ENCODE measurements at regions not wholly inside any gene's neighbourhood (a gene's known extent, or its start where the extent isn't known, plus 50 kb on each side); places are given as distances from the start of the nearest gene placed in this dataset.
A peak's percentile ranks its signal among the peaks of the same experiment; 100 is the strongest.

GRCh38 chr5:29370248-29370647 lies 1823.2 kb upstream of the CDH6 start:
- no peaks in the 10 kb centered on the region for H3K36me3 ChIP-seq (replicated peaks in 1 of 2; ENCODE audit: control insufficient read depth in 1 of 2, insufficient read depth in 2 of 2, low read length in 1 of 2)
- no peaks in the 10 kb centered on the region for H3K9me3 ChIP-seq
- no peaks in the 10 kb centered on the region for H3K27me3 ChIP-seq (ENCODE audit: insufficient read depth)
- H3K4me3 ChIP-seq (ENCODE audit: low read depth in 2 of 2, low read length in 1 of 2), result no peak overlapping the region
- ChIA-PET POLR2A (no interaction called here), CTCF (no interaction called here)
- H3F3A ChIP-seq (replicated peaks; ENCODE audit: insufficient read depth), result no peaks in the 10 kb centered on the region
- 6% methylated on average over 5 of the region's 5 CpGs for WGBS (ENCODE audit: low lambda C conversion rate)
- no peak overlapping the region for H3K9ac ChIP-seq
- H4K20me1 ChIP-seq (ENCODE audit: insufficient read depth), result no peaks in the 10 kb centered on the region
- H3K79me2 ChIP-seq (ENCODE audit: insufficient read depth), result no peaks in the 10 kb centered on the region
- TF ChIP-seq GATA2 (CRISPR knock-in tag; IDR thresholded peaks at IDR 0.05) (no peak), CHD2 (IDR thresholded peaks at IDR 0.05; ENCODE audit: low read length, partially characterized antibody) (no peak), GABPA (IDR thresholded peaks at IDR 0.05; ENCODE audit: low read depth) (no peak), MEF2A (IDR thresholded peaks at IDR 0.05; ENCODE audit: borderline replicate concordance, low read depth) (no peak), MXI1 (IDR thresholded peaks at IDR 0.05; ENCODE audit: low read depth, low read length) (no peak), EZH2phosphoT487 (IDR thresholded peaks at IDR 0.05; ENCODE audit: borderline replicate concordance, low read depth) (no peak), TAF1 (IDR thresholded peaks at IDR 0.05; ENCODE audit: borderline replicate concordance, low read depth, low read length) (no peak)
- no peak overlapping the region for H3K4me2 ChIP-seq
- no peak for DNase-seq
- H3K9me2 ChIP-seq, result no peaks in the 10 kb centered on the region
- no peak overlapping the region for H3K27ac ChIP-seq (ENCODE audit: low read depth in 2 of 2, low read length in 1 of 2)
- no peak overlapping the region for H2AFZ ChIP-seq (ENCODE audit: low read depth)
- H3K4me1 ChIP-seq (ENCODE audit: control insufficient read depth in 1 of 2, insufficient read depth in 2 of 2, low read depth in 1 of 2, low read length in 1 of 2), result no peaks in the 10 kb centered on the region

GRCh38 chr5:29367176-29367833 lies 1826.2 kb upstream of the CDH6 start:
- H3K27ac ChIP-seq (ENCODE audit: low read depth in 2 of 2, low read length in 1 of 2), result no peak overlapping the region
- no peaks in the 10 kb centered on the region for H3K9me2 ChIP-seq
- H2AFZ ChIP-seq (ENCODE audit: low read depth), result no peak overlapping the region
- no peak overlapping the region for H3K4me3 ChIP-seq (ENCODE audit: low read depth in 2 of 2, low read length in 1 of 2)
- 4% methylated on average over 5 of the region's 5 CpGs for WGBS (ENCODE audit: low lambda C conversion rate)
- H3K27me3 ChIP-seq (ENCODE audit: insufficient read depth), result no peaks in the 10 kb centered on the region
- no peak overlapping the region for H3K9ac ChIP-seq
- no peaks in the 10 kb centered on the region for H3F3A ChIP-seq (replicated peaks; ENCODE audit: insufficient read depth)
- CTCF ChIA-PET, result no interaction called here
- H3K9me3 ChIP-seq, result no peaks in the 10 kb centered on the region
- H3K4me1 ChIP-seq (ENCODE audit: control insufficient read depth in 1 of 2, insufficient read depth in 2 of 2, low read depth in 1 of 2, low read length in 1 of 2), result no peaks in the 10 kb centered on the region
- no peaks in the 10 kb centered on the region for H3K79me2 ChIP-seq (ENCODE audit: insufficient read depth)
- H3K4me2 ChIP-seq, result no peak overlapping the region
- H3K36me3 ChIP-seq (replicated peaks in 1 of 2; ENCODE audit: control insufficient read depth in 1 of 2, insufficient read depth in 2 of 2, low read length in 1 of 2), result no peaks in the 10 kb centered on the region
- DNase-seq, result no peak
- H4K20me1 ChIP-seq (ENCODE audit: insufficient read depth), result no peaks in the 10 kb centered on the region
- POLR2A ChIA-PET, result no interaction called here
- TF ChIP-seq EP300 (IDR thresholded peaks at IDR 0.05; ENCODE audit: borderline replicate concordance in 1 of 2, low read depth in 1 of 2, low read length in 1 of 2), result no peak
- peak; percentile 33 for TF ChIP-seq RAD21 (IDR thresholded peaks at IDR 0.05; ENCODE audit: low read length)
- peak; percentile 30 for TF ChIP-seq CTCF (IDR thresholded peaks at IDR 0.05)
- no peak for TF ChIP-seq TCF12 (IDR thresholded peaks at IDR 0.05)
- TF ChIP-seq CHD2 (IDR thresholded peaks at IDR 0.05; ENCODE audit: low read length, partially characterized antibody), result no peak
- no peak for TF ChIP-seq ELF1 (IDR thresholded peaks at IDR 0.05)
- no peak for TF ChIP-seq USF2 (IDR thresholded peaks at IDR 0.05; ENCODE audit: borderline replicate concordance, low read depth, low read length)

Data from SK-N-SH (cell line).